GM12878 (cell line): ENCODE measurements at regions not wholly inside any gene's neighbourhood (a gene's known extent, or its start where the extent isn't known, plus 50 kb on each side); places are given as distances from the start of the nearest gene placed in this dataset.

Experiments
- ATF3 ChIP-seq: IDR thresholded peaks from 2 replicates; pipeline ENCODE4 v1.6.1; 2011; ENCODE audit warnings: low read depth, mild to moderate bottlenecking, low read length, moderate library complexity, borderline replicate concordance; ENCODE audit errors: extremely low read depth
- BRCA1 ChIP-seq: IDR thresholded peaks from 2 replicates; pipeline ENCODE4 v1.6.1; 2011; ENCODE audit warnings: low read depth, low read length, improper control_type of control experiment
- CTCF ChIP-seq, 3 experiments: IDR thresholded peaks in 2 of 3; conservative IDR thresholded peaks in 1 of 3; 2 replicates each; pipeline ENCODE4 v1.5.1; 2011; ENCODE audit warnings: low read depth in 3 of 3, low read length in 3 of 3, mild to moderate bottlenecking in 3 of 3, control low read depth in 2 of 3, moderate library complexity in 2 of 3, inconsistent platforms in 1 of 3, mixed read lengths in 1 of 3; ENCODE audit not compliant: control insufficient read depth in 2 of 3, insufficient read depth in 1 of 3; ENCODE audit errors: extremely low read depth in 1 of 3
- EP300 ChIP-seq, 2 experiments: fragments of 150-350 bp in 1 of 2; IDR thresholded peaks; 2 replicates each; pipeline ENCODE4 v1.6.1; 2011 to 2012; ENCODE audit warnings: low read depth in 2 of 2, low read length in 2 of 2, borderline replicate concordance in 1 of 2, improper control_type of control experiment in 1 of 2, inconsistent platforms in 1 of 2; ENCODE audit not compliant: control insufficient read depth in 1 of 2
- KDM1A ChIP-seq: fragments of 200-600 bp; sonication (generic); IDR thresholded peaks from 2 replicates; pipeline ENCODE4 v1.6.1; 2016; ENCODE audit warnings: borderline replicate concordance
- LARP7 ChIP-seq: fragments of 450-650 bp; IDR thresholded peaks from 2 replicates; pipeline ENCODE4 v1.6.1; 2017; ENCODE audit warnings: mild to moderate bottlenecking
- RAD51 ChIP-seq: fragments of 450-650 bp; IDR thresholded peaks from 2 replicates; pipeline ENCODE4 v1.6.1; 2016; ENCODE audit warnings: moderate library complexity, mild to moderate bottlenecking, inconsistent platforms
- SMC3 ChIP-seq: IDR thresholded peaks from 2 replicates; pipeline ENCODE4 v1.6.1; 2011; ENCODE audit warnings: low read length, improper control_type of control experiment, borderline replicate concordance
- SREBF2 ChIP-seq: IDR thresholded peaks from 2 replicates; pipeline ENCODE4 v1.6.1; 2012; ENCODE audit warnings: mild to moderate bottlenecking, low read length
- TAF1 ChIP-seq: IDR thresholded peaks from 2 replicates; pipeline ENCODE4 v1.6.1; 2011; ENCODE audit warnings: mild to moderate bottlenecking, low read depth, low read length, borderline replicate concordance
- ZZZ3 ChIP-seq: IDR thresholded peaks from 2 replicates; pipeline ENCODE4 v1.6.1; 2011; ENCODE audit warnings: low read depth; ENCODE audit not compliant: control insufficient read depth, insufficient read length

GRCh38 chr6:134708079-134708478, 241.8 kb downstream of the ALDH8A1 start:
- TF ChIP-seq LARP7 (no peak), SMC3 (no peak), CTCF (IDR thresholded peaks at IDR 0.05 in 2 of 3, conservative IDR thresholded peaks at IDR 0.05 in 1 of 3; ENCODE audit: control insufficient read depth in 2 of 3, extremely low read depth in 1 of 3, insufficient read depth in 1 of 3, low read depth in 3 of 3, low read length in 3 of 3) (no peak), KDM1A (no peak), RAD51 (no peak), SREBF2 (no peak), BRCA1 (no peak), TAF1 (no peak), ATF3 (no peak), EP300 (IDR thresholded peaks at IDR 0.05; ENCODE audit: borderline replicate concordance in 1 of 2, control insufficient read depth in 1 of 2, low read depth in 2 of 2, low read length in 2 of 2) (no peak), ZZZ3 (no peak)
